ENCODE measurements at regions not wholly inside any gene's neighbourhood (a gene's known extent, or its start where the extent isn't known, plus 50 kb on each side); places are given as distances from the start of the nearest gene placed in this dataset.
"Not testable (repeated sequence)": the region's sequence is repeated elsewhere in the genome, so short reads cannot be mapped to it uniquely, and the experiment has no call there.

DNA sequence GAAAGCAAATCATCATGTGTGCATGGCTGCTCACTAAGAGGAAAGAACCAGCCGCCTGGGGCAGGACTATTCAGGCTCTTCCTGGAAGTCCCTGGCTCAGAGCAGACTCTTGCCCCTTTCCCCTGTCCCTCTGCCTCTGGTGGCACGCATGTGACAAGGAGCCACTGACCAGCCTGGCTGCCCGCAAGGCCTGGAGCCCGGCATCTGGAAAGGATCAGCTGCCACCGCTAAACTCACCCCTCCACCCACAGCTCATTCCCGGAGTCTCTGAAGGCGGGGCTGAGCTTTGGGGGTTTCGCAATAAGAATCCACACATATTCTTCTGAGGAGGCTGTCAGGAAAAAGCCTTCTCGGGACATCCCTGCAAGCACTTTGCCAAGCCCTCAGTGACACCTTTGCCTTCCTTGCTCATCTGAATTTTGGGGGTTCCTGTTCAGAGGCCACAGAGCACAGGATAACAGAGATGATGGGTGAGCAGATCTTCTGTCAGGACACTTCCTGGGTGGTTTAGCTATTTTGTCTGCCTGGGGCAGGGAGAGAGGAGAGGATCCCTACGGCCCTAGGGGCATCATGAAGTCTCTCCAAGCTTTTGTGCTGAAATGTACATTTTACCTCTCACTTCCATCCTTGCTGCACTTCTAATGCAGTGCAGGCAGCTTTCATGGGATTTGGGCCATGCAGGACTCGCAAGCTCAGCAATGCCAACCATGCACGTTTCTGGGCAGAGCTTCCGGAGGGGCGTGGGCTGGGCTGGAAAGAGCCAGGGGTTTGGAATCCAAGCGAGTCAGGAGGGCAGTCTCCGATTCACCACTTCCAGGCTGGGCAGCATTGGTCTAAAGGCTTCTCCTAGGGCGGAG, 124.8 kb upstream of the MAP1LC3B2 start:
- Mint-ChIP-seq H3K27me3 (ENCODE audit: low read depth) (peaks cover 5% of the 10 kb centered on the region), H3K4me1 (ENCODE audit: low read depth) (no peaks in the 10 kb centered on the region), H3K9me3 (no peaks in the 10 kb centered on the region), H3K36me3 (ENCODE audit: low read depth) (no peaks in the 10 kb centered on the region), H3K4me3 (no peak overlapping the region), H3K27ac (no peak overlapping the region)

DNA sequence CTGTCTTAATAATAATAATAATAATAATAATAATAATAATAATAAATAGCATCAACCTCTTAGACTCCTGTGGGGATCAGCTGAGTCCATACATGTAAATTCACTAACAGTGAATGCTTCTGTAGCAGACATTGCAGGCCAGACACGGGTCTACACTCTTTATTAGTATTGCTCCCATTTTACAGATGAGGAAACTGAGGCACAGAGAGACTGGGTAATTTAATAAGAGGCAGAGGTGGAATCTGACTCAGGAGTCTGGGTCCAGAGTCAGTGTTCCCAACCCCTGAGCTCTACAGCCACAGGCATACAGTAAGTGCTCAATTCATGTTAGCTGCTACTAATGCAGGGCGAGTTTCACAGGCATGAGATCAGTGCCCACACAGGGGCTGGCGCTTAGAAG, 123.2 kb upstream of the MAP1LC3B2 start:
- Mint-ChIP-seq H3K4me3 (no peak overlapping the region), H3K27me3 (ENCODE audit: low read depth) (peaks cover 5% of the 10 kb centered on the region), H3K36me3 (ENCODE audit: low read depth) (no peaks in the 10 kb centered on the region)

DNA sequence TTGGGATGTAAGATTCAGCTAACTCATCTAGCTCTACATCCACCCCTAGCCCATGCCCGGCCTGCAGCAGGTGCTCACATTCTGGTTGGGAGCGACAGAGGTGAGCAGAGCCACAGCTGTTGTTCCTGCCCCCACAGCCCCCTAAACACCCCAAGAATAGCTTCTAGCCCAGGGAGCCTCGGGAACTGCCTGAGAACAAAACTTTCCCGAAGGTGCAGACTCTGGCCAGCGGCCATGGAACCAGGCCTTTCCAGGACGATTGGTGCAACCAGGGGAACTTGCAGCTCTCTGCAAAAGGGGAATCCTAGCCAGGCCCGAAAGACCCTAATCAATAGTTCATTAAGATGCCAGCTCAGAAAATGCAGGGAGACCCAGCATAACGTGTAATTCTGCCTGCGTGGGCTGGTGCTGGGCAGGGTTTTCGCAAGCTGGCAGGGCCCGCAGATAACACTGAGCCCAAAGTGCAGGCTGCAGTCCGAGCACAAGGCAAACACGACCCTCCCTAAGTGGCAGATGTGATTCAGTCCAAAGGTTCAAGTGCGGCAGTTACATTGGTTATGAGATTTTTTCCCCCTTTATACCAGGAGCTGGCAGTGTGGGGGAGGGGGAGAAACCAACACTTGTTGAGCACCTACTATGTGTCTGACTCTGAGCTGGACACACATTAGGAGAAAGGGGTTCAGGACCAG, 122.5 kb upstream of the MAP1LC3B2 start:
- Mint-ChIP-seq H3K27me3 (ENCODE audit: low read depth) (peaks cover 5% of the 10 kb centered on the region), H3K4me3 (no peak overlapping the region), H3K9me3 (no peaks in the 10 kb centered on the region), H3K4me1 (ENCODE audit: low read depth) (no peaks in the 10 kb centered on the region), H3K36me3 (ENCODE audit: low read depth) (no peaks in the 10 kb centered on the region), H3K27ac (no peak overlapping the region)

More for the DNA sequence above, 123.2 kb upstream of the MAP1LC3B2 start:
- Mint-ChIP-seq H3K4me1 (ENCODE audit: low read depth) (no peaks in the 10 kb centered on the region), H3K27ac (no peak overlapping the region), H3K9me3 (no peaks in the 10 kb centered on the region)

DNA sequence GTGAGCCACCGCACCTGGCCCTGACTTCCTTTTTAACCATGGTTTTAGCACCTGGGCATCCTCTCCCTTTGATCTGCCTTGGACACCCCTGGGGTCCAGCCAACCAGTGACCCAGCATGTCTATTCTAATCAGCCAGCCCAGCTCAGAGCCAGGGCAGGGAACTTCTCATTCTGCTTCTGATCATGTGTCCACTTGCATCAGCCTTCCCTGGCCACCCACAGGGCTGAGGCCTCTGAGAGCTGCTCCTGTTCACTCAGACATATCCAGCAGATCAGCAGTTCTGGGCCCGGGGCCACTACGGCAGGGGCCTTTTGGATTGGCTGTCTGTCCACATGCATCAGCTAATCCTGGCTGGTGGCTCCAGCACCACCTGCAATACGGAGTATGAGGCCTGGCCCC, 117.9 kb upstream of the MAP1LC3B2 start:
- no peak overlapping the region for H3K27ac Mint-ChIP-seq
- H3K4me3 Mint-ChIP-seq: no peak overlapping the region
- no peaks in the 10 kb centered on the region for H3K36me3 Mint-ChIP-seq (ENCODE audit: low read depth)
- H3K4me1 Mint-ChIP-seq (ENCODE audit: low read depth): no peaks in the 10 kb centered on the region
- no peaks in the 10 kb centered on the region for H3K9me3 Mint-ChIP-seq
- peaks cover 5% of the 10 kb centered on the region for H3K27me3 Mint-ChIP-seq (ENCODE audit: low read depth)

DNA sequence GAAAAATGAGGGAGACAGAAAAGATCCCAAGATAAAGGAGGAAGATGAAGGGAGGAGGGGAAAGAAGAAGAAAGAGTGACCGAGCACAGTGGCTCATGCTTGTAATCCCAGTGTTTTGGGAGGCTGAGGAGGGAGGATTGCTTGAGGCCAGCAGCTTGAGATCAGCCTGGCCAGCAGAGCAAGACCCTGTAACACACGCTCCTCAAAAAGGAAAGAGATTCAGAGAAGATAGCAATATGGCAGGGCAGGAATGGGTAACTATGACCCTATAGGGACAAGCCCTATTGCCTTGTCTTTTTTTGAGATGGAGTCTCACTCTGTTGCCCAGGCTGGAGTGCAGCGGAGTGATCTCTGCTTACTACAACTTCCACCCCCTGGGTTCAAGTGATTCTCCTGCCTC, 116.9 kb upstream of the MAP1LC3B2 start:
- Mint-ChIP-seq H3K27me3 (ENCODE audit: low read depth) (peaks cover 5% of the 10 kb centered on the region), H3K4me3 (no peak overlapping the region), H3K9me3 (no peaks in the 10 kb centered on the region), H3K4me1 (ENCODE audit: low read depth) (no peaks in the 10 kb centered on the region), H3K36me3 (ENCODE audit: low read depth) (no peaks in the 10 kb centered on the region), H3K27ac (no peak overlapping the region)

DNA sequence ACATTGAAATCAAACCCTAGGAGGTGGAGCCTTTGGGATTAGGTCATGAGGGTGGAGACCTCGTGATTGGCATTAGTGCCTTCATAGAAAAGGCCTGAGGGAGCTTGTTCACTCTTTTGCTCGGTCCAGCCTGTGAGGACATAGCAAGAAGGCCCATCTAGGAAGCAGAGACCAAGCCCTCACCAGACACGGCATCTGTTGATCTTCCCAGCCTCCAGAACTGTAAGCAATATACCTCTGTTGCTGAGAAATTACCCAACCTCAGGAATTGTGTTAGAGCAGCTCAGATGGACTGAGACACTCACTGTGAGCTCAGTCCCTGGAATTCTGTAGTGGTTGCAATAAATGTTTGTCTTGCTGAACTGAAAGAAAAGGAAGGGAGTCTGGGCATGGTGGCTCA, 116.2 kb upstream of the MAP1LC3B2 start:
- Mint-ChIP-seq H3K4me1 (ENCODE audit: low read depth) (no peaks in the 10 kb centered on the region), H3K27me3 (ENCODE audit: low read depth) (peaks cover 4% of the 10 kb centered on the region), H3K27ac (no peak overlapping the region), H3K36me3 (ENCODE audit: low read depth) (no peaks in the 10 kb centered on the region), H3K4me3 (no peak overlapping the region), H3K9me3 (no peaks in the 10 kb centered on the region)

DNA sequence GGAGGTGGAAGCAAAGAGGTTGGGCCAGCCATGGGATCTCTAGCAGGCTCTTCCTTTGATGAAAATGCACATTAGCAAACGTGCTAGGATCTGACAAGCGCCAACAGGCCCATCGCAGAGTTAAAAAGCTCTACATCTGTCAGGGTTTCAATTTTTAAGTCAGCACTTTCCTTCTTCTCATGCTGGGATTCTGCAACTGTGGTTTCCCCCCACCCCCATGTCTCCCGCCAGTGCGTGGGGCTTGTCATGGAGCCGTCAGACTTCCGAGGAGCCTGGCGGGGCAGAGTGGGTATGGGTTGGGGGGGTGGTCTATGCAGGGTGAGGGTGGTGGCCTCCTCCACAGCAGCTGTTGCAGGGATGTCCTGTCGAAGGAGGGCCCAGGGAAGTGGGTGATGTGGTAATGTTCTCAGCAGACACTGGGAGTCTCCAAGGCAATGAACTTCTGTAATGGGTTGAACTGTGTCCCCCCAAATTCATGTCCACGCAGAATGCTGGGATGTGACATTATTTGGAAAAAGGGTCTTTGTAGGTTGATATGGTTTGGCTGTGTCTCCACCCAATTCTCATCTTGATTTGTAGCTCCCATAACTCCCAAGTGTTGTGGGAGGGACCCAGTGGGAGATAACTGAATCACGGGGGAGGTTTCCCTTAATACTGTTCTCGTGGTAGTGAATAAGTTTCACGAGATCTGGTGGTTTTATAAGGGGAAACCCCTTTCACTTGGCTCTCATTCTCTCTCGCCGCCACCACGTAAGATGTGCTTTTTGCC, 115.2 kb upstream of the MAP1LC3B2 start:
- no peak overlapping the region for H3K27ac Mint-ChIP-seq
- no peaks in the 10 kb centered on the region for H3K4me1 Mint-ChIP-seq (ENCODE audit: low read depth)
- H3K36me3 Mint-ChIP-seq (ENCODE audit: low read depth): no peaks in the 10 kb centered on the region
- no peaks in the 10 kb centered on the region for H3K27me3 Mint-ChIP-seq (ENCODE audit: low read depth)
- no peak overlapping the region for H3K4me3 Mint-ChIP-seq
- no peaks in the 10 kb centered on the region for H3K9me3 Mint-ChIP-seq

DNA sequence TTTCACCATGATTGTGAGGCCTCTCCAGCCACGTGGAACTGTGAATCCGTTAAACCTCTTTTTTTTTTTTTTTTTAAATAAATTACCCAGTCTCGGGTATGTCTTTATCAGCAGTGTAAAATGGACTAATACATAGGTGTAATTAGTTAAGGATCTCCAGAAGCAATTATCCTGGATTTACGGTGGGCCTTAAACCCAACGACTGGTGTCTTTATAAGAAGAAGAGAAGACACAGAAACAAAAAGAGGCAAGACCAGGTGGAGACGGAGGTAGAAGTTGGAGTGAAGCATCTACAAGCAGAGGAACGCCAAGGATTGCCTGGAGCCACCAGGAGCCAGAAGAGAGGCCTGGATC, 114.6 kb upstream of the MAP1LC3B2 start:
- Mint-ChIP-seq H3K4me1 (ENCODE audit: low read depth) (no peaks in the 10 kb centered on the region), H3K27me3 (ENCODE audit: low read depth) (no peaks in the 10 kb centered on the region), H3K36me3 (ENCODE audit: low read depth) (no peaks in the 10 kb centered on the region), H3K9me3 (no peaks in the 10 kb centered on the region), H3K4me3 (no peak overlapping the region), H3K27ac (no peak overlapping the region)

DNA sequence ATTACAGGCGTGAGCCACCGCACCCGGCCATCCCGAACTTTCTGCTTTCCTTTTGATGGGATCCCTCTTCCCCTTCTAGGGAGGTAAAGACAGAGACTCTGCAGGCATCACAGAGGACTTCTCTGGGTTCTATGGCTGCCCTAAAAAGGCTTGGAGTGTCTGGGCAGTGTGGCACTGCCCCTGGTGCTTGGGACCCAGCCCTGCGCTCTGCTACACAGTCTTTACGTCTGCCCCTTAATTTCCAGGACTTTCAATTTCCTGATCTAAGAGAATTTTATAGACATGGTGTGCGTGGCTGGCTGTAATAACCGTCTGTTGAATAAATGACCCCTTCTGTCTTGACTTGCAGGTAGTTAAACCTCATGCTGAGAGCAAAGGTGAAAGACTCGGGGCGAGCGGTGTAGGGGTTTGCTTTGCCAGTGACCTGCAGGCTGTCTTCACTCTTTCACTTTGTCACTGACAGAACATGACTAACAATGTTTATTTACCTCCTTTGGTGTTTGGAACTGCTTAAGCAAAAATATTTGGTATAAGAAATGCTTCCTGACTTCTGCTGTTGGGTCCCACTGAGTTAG, 110.9 kb upstream of the MAP1LC3B2 start:
- Mint-ChIP-seq H3K36me3 (ENCODE audit: low read depth) (no peaks in the 10 kb centered on the region), H3K9me3 (no peaks in the 10 kb centered on the region), H3K4me3 (no peak overlapping the region), H3K27ac (no peak overlapping the region), H3K4me1 (ENCODE audit: low read depth) (no peaks in the 10 kb centered on the region), H3K27me3 (ENCODE audit: low read depth) (no peaks in the 10 kb centered on the region)

DNA sequence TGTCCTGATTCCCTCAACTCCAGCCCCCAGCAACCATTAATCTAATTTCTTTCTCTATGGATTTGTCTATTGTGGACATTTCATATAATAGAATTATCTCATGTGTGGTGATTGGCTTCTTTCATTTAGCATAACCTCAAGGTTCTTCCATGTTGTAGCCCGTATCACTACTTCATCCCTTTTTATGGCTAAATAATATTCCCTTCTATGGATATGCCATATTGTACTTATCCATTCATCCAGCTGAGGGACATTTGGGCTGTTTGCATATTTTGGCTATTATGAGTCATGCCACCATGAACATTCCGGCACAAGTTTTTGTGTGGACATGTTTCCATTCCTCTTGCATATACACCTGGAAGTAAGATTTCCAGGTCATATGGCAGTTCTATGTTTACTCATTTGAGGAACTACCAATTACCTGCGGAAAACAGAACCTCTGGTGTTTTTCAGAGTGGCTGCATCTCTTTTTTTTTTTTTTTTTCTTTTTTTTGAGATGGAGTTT, 108.7 kb upstream of the MAP1LC3B2 start:
- Mint-ChIP-seq H3K36me3 (ENCODE audit: low read depth) (no peaks in the 10 kb centered on the region), H3K27ac (no peak overlapping the region), H3K27me3 (ENCODE audit: low read depth) (peaks cover 6% of the 10 kb centered on the region), H3K9me3 (no peaks in the 10 kb centered on the region), H3K4me1 (ENCODE audit: low read depth) (no peaks in the 10 kb centered on the region), H3K4me3 (no peak overlapping the region)

DNA sequence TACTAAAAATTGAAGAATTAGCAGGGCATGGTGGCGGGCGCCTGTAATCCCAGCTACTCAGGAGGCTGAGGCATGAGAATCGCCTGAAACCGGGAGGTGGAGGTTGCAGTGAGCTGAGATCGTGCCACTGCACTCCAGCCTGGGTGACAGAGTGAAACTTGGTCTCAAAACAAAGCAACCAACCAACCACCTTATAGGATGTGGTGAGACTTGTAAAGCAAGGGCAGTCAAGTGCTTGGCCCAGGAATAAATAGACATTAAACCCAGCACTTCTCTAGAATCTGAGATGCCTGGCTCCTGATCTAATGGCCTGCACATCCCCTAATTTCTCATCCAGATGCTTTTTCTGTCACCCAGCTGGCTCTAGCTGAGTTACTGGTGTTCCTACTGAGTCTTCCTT, 106.2 kb upstream of the MAP1LC3B2 start:
- not testable (repeated sequence) for H3K4me3 Mint-ChIP-seq; H3K27ac Mint-ChIP-seq; H3K36me3 Mint-ChIP-seq (ENCODE audit: low read depth); H3K4me1 Mint-ChIP-seq (ENCODE audit: low read depth); H3K9me3 Mint-ChIP-seq
- H3K27me3 Mint-ChIP-seq (ENCODE audit: low read depth): peaks cover 13% of the 10 kb centered on the region

DNA sequence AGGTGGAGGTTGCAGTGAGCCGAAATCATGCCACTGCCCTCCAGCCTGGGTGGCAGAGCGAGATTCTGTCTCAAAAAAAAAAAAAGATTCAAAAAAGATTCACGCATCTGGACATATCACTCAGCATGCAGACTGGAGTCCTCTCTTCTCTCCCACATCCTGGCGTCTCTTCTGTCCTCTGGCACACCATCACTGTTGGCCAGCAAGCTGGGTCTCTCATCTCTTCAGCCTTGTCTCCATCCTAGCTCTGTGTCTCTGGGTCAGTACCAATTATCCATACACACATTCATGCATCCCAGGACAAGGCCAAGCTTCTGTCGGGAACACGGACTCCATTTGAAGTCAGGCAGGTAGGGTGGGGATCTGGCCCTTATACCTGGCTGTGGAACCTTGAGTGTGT, 105.5 kb upstream of the MAP1LC3B2 start:
- no peak overlapping the region for H3K27ac Mint-ChIP-seq
- no peak overlapping the region for H3K4me3 Mint-ChIP-seq
- H3K36me3 Mint-ChIP-seq (ENCODE audit: low read depth): no peaks in the 10 kb centered on the region
- H3K9me3 Mint-ChIP-seq: no peaks in the 10 kb centered on the region
- H3K27me3 Mint-ChIP-seq (ENCODE audit: low read depth): peaks cover 13% of the 10 kb centered on the region
- H3K4me1 Mint-ChIP-seq (ENCODE audit: low read depth): no peaks in the 10 kb centered on the region

DNA sequence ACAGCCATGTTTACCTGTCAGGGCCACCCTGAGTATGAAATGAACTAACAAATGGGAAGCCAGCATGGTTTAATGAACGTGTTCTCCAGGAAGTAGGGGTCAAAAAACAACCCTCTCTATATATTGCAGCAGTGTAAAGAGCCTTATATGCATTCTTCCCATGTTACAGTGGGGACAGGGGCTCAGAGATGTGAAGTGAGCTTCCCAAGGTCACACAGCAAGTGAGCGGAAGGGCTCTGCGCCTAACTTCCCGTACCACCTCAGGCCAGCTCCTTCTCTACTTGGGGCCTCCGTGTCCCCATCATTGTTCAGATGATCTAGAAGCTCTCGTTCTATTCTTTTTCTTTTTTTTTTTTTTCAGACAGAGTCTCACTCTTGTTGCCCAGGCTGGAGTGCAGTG, 105.1 kb upstream of the MAP1LC3B2 start:
- H3K27me3 Mint-ChIP-seq (ENCODE audit: low read depth): peaks cover 13% of the 10 kb centered on the region
- H3K36me3 Mint-ChIP-seq (ENCODE audit: low read depth): no peaks in the 10 kb centered on the region
- H3K4me1 Mint-ChIP-seq (ENCODE audit: low read depth): no peaks in the 10 kb centered on the region
- no peak overlapping the region for H3K4me3 Mint-ChIP-seq
- H3K27ac Mint-ChIP-seq: no peak overlapping the region
- no peaks in the 10 kb centered on the region for H3K9me3 Mint-ChIP-seq

DNA sequence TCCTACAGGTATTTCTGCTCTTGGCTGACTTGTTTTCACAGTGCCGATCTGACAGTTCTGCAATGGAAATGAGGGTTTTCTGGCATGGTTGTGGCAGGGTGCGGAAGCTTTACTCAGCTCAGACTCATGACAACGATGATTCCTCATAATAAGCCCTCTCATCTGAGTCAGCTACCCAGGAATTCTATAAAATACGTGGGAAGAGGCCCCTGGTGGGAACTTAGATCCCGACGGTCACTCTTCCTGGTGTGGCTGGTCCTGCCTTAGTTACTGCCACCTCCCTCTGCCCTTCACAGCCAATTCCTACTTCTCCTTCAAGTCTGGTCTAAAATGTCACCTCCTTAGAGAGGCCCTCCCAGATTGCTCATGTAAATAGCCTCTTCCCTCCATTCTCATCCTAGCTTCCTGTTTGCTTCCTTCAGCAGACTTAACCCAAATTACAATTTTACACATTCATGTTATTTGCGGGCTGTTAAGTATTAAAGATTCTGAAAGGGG, 104.2 kb upstream of the MAP1LC3B2 start:
- Mint-ChIP-seq H3K27ac (no peak overlapping the region), H3K4me1 (ENCODE audit: low read depth) (no peaks in the 10 kb centered on the region), H3K9me3 (no peaks in the 10 kb centered on the region), H3K27me3 (ENCODE audit: low read depth) (peaks cover 13% of the 10 kb centered on the region), H3K4me3 (no peak overlapping the region), H3K36me3 (ENCODE audit: low read depth) (no peaks in the 10 kb centered on the region)

Measured in T-helper 1 cell treated with Interleukin-12 subunit alpha and Interleukin-12 subunit beta and Interleukin-4 antibody, amounts not matched to agents 30 μg/mL and 1 μg/mL, for 36 hours (primary cell).